ENCODE measurements at regions not wholly inside any gene's neighbourhood (a gene's known extent, or its start where the extent isn't known, plus 50 kb on each side); places are given as distances from the start of the nearest gene placed in this dataset.

DNA sequence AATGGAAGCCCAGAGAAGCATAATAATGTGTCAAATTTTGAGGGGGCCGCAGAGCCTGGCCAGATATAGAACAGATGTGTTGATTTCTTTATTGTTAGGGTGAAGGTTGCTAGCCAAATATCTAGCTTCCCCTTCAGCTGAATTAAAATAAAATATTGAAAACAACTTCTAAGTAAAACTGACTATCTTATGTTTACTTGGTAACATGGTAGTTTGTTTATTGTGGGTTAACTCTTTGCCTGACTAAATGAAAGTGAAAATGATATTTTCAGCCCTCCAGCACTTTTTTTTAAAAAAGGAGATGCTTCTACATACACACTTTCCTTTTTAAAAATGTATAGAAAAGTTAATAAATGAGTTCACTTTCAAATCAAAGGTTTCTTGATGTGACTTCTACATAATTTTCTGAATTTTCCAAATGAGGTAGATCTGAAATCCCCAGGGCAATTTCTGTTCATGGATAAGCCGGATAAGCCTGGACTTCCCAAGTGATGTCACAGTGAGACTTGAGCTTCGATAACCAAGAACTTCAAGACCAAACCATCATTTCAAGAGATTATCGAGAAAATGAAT is 172.1 kb upstream of the OLIG3 start:
- TF ChIP-seq EZH2 (IDR thresholded peaks at IDR 0.05; ENCODE audit: insufficient read depth, poor library complexity, severe bottlenecking) (no peak), EZH2phosphoT487 (IDR thresholded peaks at IDR 0.05; ENCODE audit: insufficient read depth, low read depth) (no peak)

All from GM23248 (cell line).